Esophagus muscularis mucosa (tissue), 4 donors: ENCODE measurements at regions not wholly inside any gene's neighbourhood (a gene's known extent, or its start where the extent isn't known, plus 50 kb on each side); places are given as distances from the start of the nearest gene placed in this dataset.

Experiments
- DNase-seq: peaks from one replicate; pipeline ENCODE4 v3.0.0-alpha.2; 2017; ENCODE audit errors: extremely low spot score
- H3K27ac ChIP-seq, 4 donors: fragments of 200-600 bp; sonication (generic); replicated peaks in 1 of 4; 1 replicate in 3 of 4; 2 replicates in 1 of 4; pipeline ENCODE4 v1.5.1; 2016 to 2019; ENCODE audit warnings: mild to moderate bottlenecking in 1 of 4
- H3K27me3 ChIP-seq, 4 donors: fragments of 200-600 bp; sonication (generic); one replicate each; pipeline versions ENCODE4 v1.5.1 to v1.6.0; 2016 to 2019
- H3K36me3 ChIP-seq, 4 donors: fragments of 200-600 bp; sonication (generic); one replicate each; pipeline ENCODE4 v1.5.1; 2016 to 2019
- H3K4me1 ChIP-seq, 4 donors: fragments of 200-600 bp; sonication (generic); one replicate each; pipeline ENCODE4 v1.5.1; 2016 to 2019
- H3K4me3 ChIP-seq, 4 donors: fragments of 200-600 bp; sonication (generic); 1 replicate in 2 of 4; 2 replicates in 2 of 4; pipeline ENCODE4 v1.5.1; 2016 to 2019; ENCODE audit warnings: mild to moderate bottlenecking in 4 of 4, moderate library complexity in 1 of 4
- H3K9me3 ChIP-seq, 4 donors: fragments of 200-600 bp; sonication (generic); 1 replicate in 3 of 4; 2 replicates in 1 of 4; pipeline ENCODE4 v1.5.1; 2016 to 2019
- CTCF ChIP-seq, 3 experiments: fragments of 200-600 bp in 2 of 3; fragments of 450-650 bp in 1 of 3; sonication (generic) in 2 of 3; IDR thresholded peaks; one replicate each; pipeline ENCODE4 v1.5.1; 2017 to 2019; ENCODE audit warnings: antibody characterized with exemption in 3 of 3, mild to moderate bottlenecking in 2 of 3, moderate library complexity in 1 of 3
- EP300 ChIP-seq: sonication (generic); formaldehyde crosslinking; IDR thresholded peaks from one replicate; pipeline ENCODE4 v1.6.1; 2017; ENCODE audit warnings: antibody characterized with exemption
- POLR2A ChIP-seq: fragments of 450-650 bp; IDR thresholded peaks from one replicate; pipeline ENCODE4 v1.6.1; 2017; ENCODE audit warnings: antibody characterized with exemption, moderate library complexity, mild to moderate bottlenecking, low read depth
- POLR2AphosphoS5 ChIP-seq, 2 donors: sonication (generic); formaldehyde crosslinking; IDR thresholded peaks; one replicate each; pipeline ENCODE4 v1.6.1; 2017; ENCODE audit warnings: antibody characterized with exemption in 2 of 2
- WGBS: methylation state at CpG from one replicate; pipeline ENCODE4 v1.1.5; 2018; 5-methylcytosine and 5-hydroxymethylcytosine counted together
- intact Hi-C: fragments of 100-400 bp; cut with DNase I; formaldehyde crosslinking; loops from one replicate; pipeline ENCODE4 v1.15.1; 2023

DNA sequence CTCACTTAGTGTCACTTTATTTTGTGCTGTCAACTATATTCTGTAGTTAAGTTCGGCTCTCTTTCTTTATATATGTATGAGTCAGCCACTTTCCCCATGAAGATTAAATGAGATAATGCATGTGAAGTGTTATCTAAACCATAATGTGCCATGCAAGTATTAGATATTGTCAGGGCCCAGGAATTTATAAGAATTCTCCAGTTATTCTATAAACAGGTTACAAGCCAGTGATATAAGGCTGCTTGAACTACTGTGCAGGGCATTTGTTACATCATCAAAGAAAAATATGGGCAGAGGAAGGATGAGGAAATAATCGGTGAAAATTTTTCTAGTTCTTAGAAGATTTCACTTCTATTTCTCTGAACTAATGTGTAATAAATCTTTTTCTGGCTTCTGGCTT is 1049.0 kb upstream of the NR2F2 start:
- H3K36me3 ChIP-seq, result no peaks in the 10 kb centered on the region
- intact Hi-C loops, result no loop called here
- H3K4me3 ChIP-seq, result no peak overlapping the region
- no peak for DNase-seq
- no peaks in the 10 kb centered on the region for H3K9me3 ChIP-seq
- TF ChIP-seq CTCF (IDR thresholded peaks at IDR 0.05), result no peak
- 76% methylated on average over 2 of the region's 2 CpGs for WGBS
- H3K27me3 ChIP-seq, result no peaks in the 10 kb centered on the region
- peaks cover 5 to 43% (median 35%) of the 10 kb centered on the region in 4 donors for H3K4me1 ChIP-seq
- H3K27ac ChIP-seq, result peak overlapping the region in 3 of 4 donors; percentile 7 to 49 (median 28)

DNA sequence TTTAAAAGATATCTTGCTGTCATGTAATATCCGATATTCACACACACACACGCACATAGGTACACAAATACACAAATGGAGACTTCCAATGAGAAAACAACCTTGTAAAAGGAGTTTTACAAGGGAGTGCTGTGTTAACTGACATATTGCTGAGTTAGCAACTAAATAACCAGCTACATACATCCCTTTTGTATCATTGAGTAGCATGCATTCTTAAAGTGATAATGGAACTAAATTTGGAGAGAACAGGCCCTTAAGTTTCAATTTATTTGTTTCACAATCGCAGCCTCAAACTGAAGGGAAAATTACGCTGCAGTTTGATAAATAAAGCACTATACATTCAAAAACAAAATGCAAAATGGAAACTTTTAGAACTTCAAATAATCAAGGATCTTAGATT is 1046.0 kb upstream of the NR2F2 start:
- intact Hi-C loops, result no loop called here
- WGBS, result 95% methylated on average over 4 of the region's 4 CpGs
- Histone ChIP-seq H3K27ac (no peak overlapping the region), H3K27me3 (no peaks in the 10 kb centered on the region), H3K4me1 (peaks cover 0 to 17% (median 8%) of the 10 kb centered on the region in 4 donors), H3K9me3 (no peaks in the 10 kb centered on the region), H3K36me3 (no peaks in the 10 kb centered on the region), H3K4me3 (no peak overlapping the region)
- no peak for DNase-seq
- no peak for TF ChIP-seq EP300
- TF ChIP-seq POLR2AphosphoS5 (IDR thresholded peaks at IDR 0.05), result no peak
- no peak for TF ChIP-seq CTCF (IDR thresholded peaks at IDR 0.05)
- no peak for TF ChIP-seq POLR2A

- no peaks in the 10 kb centered on the region for H3K27me3 ChIP-seq
- H3K27ac ChIP-seq, result no peak overlapping the region
- peaks cover 0 to 14% (median 6%) of the 10 kb centered on the region in 4 donors for H3K4me1 ChIP-seq
- WGBS, result 63% methylated on average over 3 of the region's 3 CpGs
- DNase-seq, result no peak
- intact Hi-C loops, result no loop called here
- H3K36me3 ChIP-seq, result no peaks in the 10 kb centered on the region
- no peak overlapping the region for H3K4me3 ChIP-seq
- TF ChIP-seq POLR2AphosphoS5 (IDR thresholded peaks at IDR 0.05), result no peak
- peak in 1 of 3 experiments; percentile 6 for TF ChIP-seq CTCF (IDR thresholded peaks at IDR 0.05)
- H3K9me3 ChIP-seq, result no peaks in the 10 kb centered on the region
These were observed 1045.5 kb upstream of the NR2F2 start for GRCh38 chr15:95284933-95285421.

- Histone ChIP-seq H3K4me1 (peaks cover 0 to 14% (median 4%) of the 10 kb centered on the region in 4 donors), H3K36me3 (no peaks in the 10 kb centered on the region), H3K27me3 (no peaks in the 10 kb centered on the region), H3K27ac (peak overlapping the region in 2 of 4 donors; percentile 34 to 48), H3K9me3 (no peaks in the 10 kb centered on the region), H3K4me3 (no peak overlapping the region)
- WGBS, result 70% methylated on average over 10 of the region's 10 CpGs
- TF ChIP-seq EP300 (no peak), POLR2AphosphoS5 (IDR thresholded peaks at IDR 0.05) (no peak), POLR2A (no peak), CTCF (IDR thresholded peaks at IDR 0.05) (no peak)
- intact Hi-C loops, result no loop called here
- DNase-seq, result no peak
These were observed 1044.1 kb upstream of the NR2F2 start for GRCh38 chr15:95286352-95286880.

GRCh38 chr15:95287720-95288103 is 1042.8 kb upstream of the NR2F2 start:
- Histone ChIP-seq H3K27me3 (no peaks in the 10 kb centered on the region), H3K36me3 (no peaks in the 10 kb centered on the region), H3K9me3 (no peaks in the 10 kb centered on the region), H3K27ac (peak overlapping the region in 3 of 4 donors; percentile 47 to 58 (median 48)), H3K4me3 (no peak overlapping the region), H3K4me1 (peaks cover 0 to 6% (median 2%) of the 10 kb centered on the region in 4 donors)
- no peak for DNase-seq
- intact Hi-C loops, result no loop called here
- TF ChIP-seq POLR2AphosphoS5 (IDR thresholded peaks at IDR 0.05), result no peak
- TF ChIP-seq CTCF (IDR thresholded peaks at IDR 0.05), result no peak
- TF ChIP-seq POLR2A, result no peak
- TF ChIP-seq EP300, result no peak
- WGBS, result 78% methylated on average over 9 of the region's 9 CpGs
